ENCODE measurements at regions not wholly inside any gene's neighbourhood (a gene's known extent, or its start where the extent isn't known, plus 50 kb on each side); places are given as distances from the start of the nearest gene placed in this dataset.
"Not testable (repeated sequence)": the region's sequence is repeated elsewhere in the genome, so short reads cannot be mapped to it uniquely, and the experiment has no call there.

GRCh38 chr3:194894538-194894937 lies 208.9 kb downstream of the FAM43A start:
- Histone ChIP-seq H3K27ac (ENCODE audit: low read length) (no peak overlapping the region), H3K4me1 (ENCODE audit: low read length) (no peaks in the 10 kb centered on the region), H3K9me3 (replicated peaks; ENCODE audit: insufficient read depth, low read length) (no peaks in the 10 kb centered on the region), H3K4me3 (ENCODE audit: low read length) (no peak overlapping the region), H3K9ac (ENCODE audit: low read length) (no peak overlapping the region), H4K20me1 (ENCODE audit: insufficient read depth, low read length) (no peaks in the 10 kb centered on the region), H2AFZ (ENCODE audit: low read length) (no peak overlapping the region), H3F3A (ENCODE audit: insufficient read depth, low read length) (no peaks in the 10 kb centered on the region), H3K4me2 (ENCODE audit: low read depth, low read length) (no peak overlapping the region), H3K79me2 (ENCODE audit: low read length) (no peaks in the 10 kb centered on the region), H3K9me2 (replicated peaks; ENCODE audit: insufficient read depth, low read length) (no peaks in the 10 kb centered on the region), H3K27me3 (replicated peaks; ENCODE audit: insufficient read depth, low read length) (no peaks in the 10 kb centered on the region), H3K36me3 (replicated peaks; ENCODE audit: insufficient read depth, low read length) (no peaks in the 10 kb centered on the region)
- DNase-seq: no peak
- TF ChIP-seq CTCF (IDR thresholded peaks at IDR 0.05; ENCODE audit: low read length) (no peak), EZH2phosphoT487 (IDR thresholded peaks at IDR 0.05; ENCODE audit: low read length) (no peak), EZH2 (optimal IDR thresholded peaks at IDR 0.05; ENCODE audit: low read depth, low read length) (no peak)

- Histone ChIP-seq H3K4me1 (ENCODE audit: low read length) (no peaks in the 10 kb centered on the region), H3K9me2 (replicated peaks; ENCODE audit: insufficient read depth, low read length) (no peaks in the 10 kb centered on the region), H3K27me3 (replicated peaks; ENCODE audit: insufficient read depth, low read length) (no peaks in the 10 kb centered on the region), H3K27ac (ENCODE audit: low read length) (no peak overlapping the region), H3K36me3 (replicated peaks; ENCODE audit: insufficient read depth, low read length) (no peaks in the 10 kb centered on the region), H4K20me1 (ENCODE audit: insufficient read depth, low read length) (no peaks in the 10 kb centered on the region), H3K4me3 (ENCODE audit: low read length) (no peak overlapping the region), H3K9me3 (replicated peaks; ENCODE audit: insufficient read depth, low read length) (no peaks in the 10 kb centered on the region), H3F3A (ENCODE audit: insufficient read depth, low read length) (no peaks in the 10 kb centered on the region), H3K4me2 (ENCODE audit: low read depth, low read length) (no peak overlapping the region), H3K79me2 (ENCODE audit: low read length) (no peaks in the 10 kb centered on the region), H3K9ac (ENCODE audit: low read length) (no peak overlapping the region), H2AFZ (ENCODE audit: low read length) (no peak overlapping the region)
- no peak for TF ChIP-seq EZH2 (optimal IDR thresholded peaks at IDR 0.05; ENCODE audit: low read depth, low read length)
- no peak for TF ChIP-seq CTCF (IDR thresholded peaks at IDR 0.05; ENCODE audit: low read length)
- TF ChIP-seq EZH2phosphoT487 (IDR thresholded peaks at IDR 0.05; ENCODE audit: low read length): no peak
- DNase-seq: no peak
These were observed 215.3 kb downstream of the FAM43A start for GRCh38 chr3:194900854-194901522.

GRCh38 chr3:194903447-194903846 lies 217.8 kb downstream of the FAM43A start:
- H3K9me3 ChIP-seq (replicated peaks; ENCODE audit: insufficient read depth, low read length): not testable (repeated sequence)

GRCh38 chr3:194904999-194905398 lies 219.3 kb downstream of the FAM43A start:
- H3K9ac ChIP-seq (ENCODE audit: low read length); H3F3A ChIP-seq (ENCODE audit: insufficient read depth, low read length); H4K20me1 ChIP-seq (ENCODE audit: insufficient read depth, low read length); H2AFZ ChIP-seq (ENCODE audit: low read length); H3K36me3 ChIP-seq (replicated peaks; ENCODE audit: insufficient read depth, low read length); H3K9me2 ChIP-seq (replicated peaks; ENCODE audit: insufficient read depth, low read length); H3K9me3 ChIP-seq (replicated peaks; ENCODE audit: insufficient read depth, low read length); H3K27ac ChIP-seq (ENCODE audit: low read length); H3K79me2 ChIP-seq (ENCODE audit: low read length); H3K4me2 ChIP-seq (ENCODE audit: low read depth, low read length); H3K4me1 ChIP-seq (ENCODE audit: low read length); H3K4me3 ChIP-seq (ENCODE audit: low read length); H3K27me3 ChIP-seq (replicated peaks; ENCODE audit: insufficient read depth, low read length); DNase-seq: not testable (repeated sequence)

More at GRCh38 chr3:194903447-194903846, 217.8 kb downstream of the FAM43A start:
- not testable (repeated sequence) for H3K79me2 ChIP-seq (ENCODE audit: low read length); H3K4me3 ChIP-seq (ENCODE audit: low read length); H3K27me3 ChIP-seq (replicated peaks; ENCODE audit: insufficient read depth, low read length); H4K20me1 ChIP-seq (ENCODE audit: insufficient read depth, low read length); H3F3A ChIP-seq (ENCODE audit: insufficient read depth, low read length); DNase-seq; H3K4me1 ChIP-seq (ENCODE audit: low read length); H2AFZ ChIP-seq (ENCODE audit: low read length); H3K36me3 ChIP-seq (replicated peaks; ENCODE audit: insufficient read depth, low read length); H3K27ac ChIP-seq (ENCODE audit: low read length); H3K4me2 ChIP-seq (ENCODE audit: low read depth, low read length); H3K9me2 ChIP-seq (replicated peaks; ENCODE audit: insufficient read depth, low read length); H3K9ac ChIP-seq (ENCODE audit: low read length)

Measured in MM.1S (cell line).